ENCODE measurements at regions not wholly inside any gene's neighbourhood (a gene's known extent, or its start where the extent isn't known, plus 50 kb on each side); places are given as distances from the start of the nearest gene placed in this dataset.

DNA sequence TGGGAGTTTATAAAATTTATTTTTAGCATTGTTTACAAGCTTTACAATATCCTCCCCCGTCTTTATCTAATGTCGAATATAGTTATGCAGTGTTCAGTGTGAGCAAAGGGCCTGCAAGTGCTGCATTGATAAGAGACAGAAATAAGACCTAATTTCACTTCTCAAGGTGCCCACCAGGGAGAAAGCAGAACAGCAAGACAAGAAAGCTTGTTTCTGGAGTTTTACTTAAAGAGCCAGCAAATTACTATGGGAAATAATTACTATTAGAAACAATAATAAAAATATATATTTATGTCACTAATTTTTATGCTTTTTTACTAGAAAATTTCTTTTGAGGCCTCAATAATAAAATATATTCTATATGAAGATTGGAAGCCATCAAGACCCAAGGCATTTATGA lies 2677.7 kb downstream of the ARAP2 start:
- Histone ChIP-seq H3K4me1 (ENCODE audit: control insufficient read depth, insufficient read depth, low read length) (no peaks in the 10 kb centered on the region), H3K4me3 (ENCODE audit: low read length) (no peak overlapping the region), H3K27ac (ENCODE audit: low read length) (no peak overlapping the region), H3K27me3 (ENCODE audit: control insufficient read depth, insufficient read depth, low read length) (no peaks in the 10 kb centered on the region), H3K9me3 (ENCODE audit: control insufficient read depth, insufficient read depth, low read length) (no peaks in the 10 kb centered on the region), H3K36me3 (ENCODE audit: control insufficient read depth, insufficient read depth, low read length) (no peaks in the 10 kb centered on the region)
- no CpG with 5 or more reads among the region's 2 CpGs for WGBS (ENCODE audit: insufficient coverage, insufficient read length)
- no peak for DNase-seq (ENCODE audit: low read depth, low spot score)

DNA sequence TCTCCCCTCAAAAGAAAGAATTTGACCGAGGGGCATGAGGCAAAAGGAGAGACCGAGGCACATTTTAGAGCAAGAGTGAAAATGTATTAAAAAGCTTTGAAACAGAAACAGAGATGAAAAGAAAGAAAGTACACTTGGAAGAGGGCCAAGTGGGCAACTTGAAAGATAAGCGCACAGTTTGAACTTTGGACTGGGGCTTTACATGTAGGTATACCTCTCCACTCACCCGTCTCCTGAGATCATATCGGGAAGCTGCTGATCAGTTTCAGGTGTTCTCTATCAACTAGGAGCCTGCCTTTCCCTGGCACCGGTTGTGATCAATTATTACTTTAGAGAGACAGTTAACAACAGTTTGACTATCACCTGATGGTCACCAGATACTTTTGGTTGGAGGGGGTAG lies 2666.5 kb downstream of the ARAP2 start:
- no CpG with 5 or more reads among the region's 6 CpGs for WGBS (ENCODE audit: insufficient coverage, insufficient read length)
- no peaks in the 10 kb centered on the region for H3K27me3 ChIP-seq (ENCODE audit: control insufficient read depth, insufficient read depth, low read length)

DNA sequence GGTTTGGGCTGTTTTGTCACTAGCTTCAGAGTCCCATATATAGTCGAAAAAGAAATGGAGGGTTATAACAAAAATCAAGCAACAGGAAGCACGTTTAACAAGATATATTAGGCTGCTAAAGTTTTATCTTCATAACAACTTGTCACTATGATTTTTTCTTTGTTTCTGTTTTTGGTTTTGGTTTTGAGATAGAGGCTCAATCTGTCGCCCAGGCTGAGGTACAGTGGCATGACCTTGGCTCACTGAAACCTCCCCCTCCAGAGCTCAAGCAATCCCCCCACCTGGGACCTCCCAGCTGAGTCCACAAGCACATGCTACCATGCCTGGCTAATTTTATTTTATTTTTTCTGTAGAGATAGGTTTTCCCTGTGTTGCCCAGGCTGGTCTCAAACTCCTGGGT lies 2664.4 kb downstream of the ARAP2 start:
- Histone ChIP-seq H3K4me1 (ENCODE audit: control insufficient read depth, insufficient read depth, low read length) (no peaks in the 10 kb centered on the region), H3K27ac (ENCODE audit: low read length) (no peak overlapping the region), H3K27me3 (ENCODE audit: control insufficient read depth, insufficient read depth, low read length) (no peaks in the 10 kb centered on the region), H3K9me3 (ENCODE audit: control insufficient read depth, insufficient read depth, low read length) (no peaks in the 10 kb centered on the region), H3K4me3 (ENCODE audit: low read length) (no peak overlapping the region), H3K36me3 (ENCODE audit: control insufficient read depth, insufficient read depth, low read length) (no peaks in the 10 kb centered on the region)
- DNase-seq (ENCODE audit: low read depth, low spot score), result no peak
- WGBS (ENCODE audit: insufficient coverage, insufficient read length), result no CpG with 5 or more reads among the region's 3 CpGs

More for the DNA sequence above, 2666.5 kb downstream of the ARAP2 start:
- Histone ChIP-seq H3K27ac (ENCODE audit: low read length) (no peak overlapping the region), H3K4me1 (ENCODE audit: control insufficient read depth, insufficient read depth, low read length) (no peaks in the 10 kb centered on the region), H3K9me3 (ENCODE audit: control insufficient read depth, insufficient read depth, low read length) (no peaks in the 10 kb centered on the region; the same call in 1 of the 2 replicates), H3K36me3 (ENCODE audit: control insufficient read depth, insufficient read depth, low read length) (no peaks in the 10 kb centered on the region), H3K4me3 (ENCODE audit: low read length) (no peak overlapping the region)
- DNase-seq (ENCODE audit: low read depth, low spot score), result no peak

DNA sequence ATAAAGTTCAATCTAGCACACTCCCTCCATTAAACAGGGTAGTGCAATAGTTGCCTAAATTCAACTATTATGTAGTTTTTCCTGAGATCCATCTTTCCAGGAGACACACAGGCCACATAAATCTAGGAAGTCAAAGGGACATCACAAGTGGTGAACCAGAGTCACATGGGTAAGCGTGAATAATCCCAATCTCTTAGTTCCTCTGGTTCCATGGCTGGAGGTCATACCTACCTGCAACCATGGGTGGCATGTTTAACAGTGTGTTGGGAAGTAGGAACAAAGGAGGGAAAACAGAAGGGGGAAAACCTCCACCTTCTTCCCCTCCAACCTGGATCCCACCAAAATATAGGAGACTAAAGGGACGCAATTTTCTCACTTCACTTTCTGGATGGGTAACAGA lies 2651.6 kb downstream of the ARAP2 start:
- DNase-seq (ENCODE audit: low read depth, low spot score), result no peak
- no peaks in the 10 kb centered on the region for H3K27me3 ChIP-seq (ENCODE audit: control insufficient read depth, insufficient read depth, low read length)
- WGBS (ENCODE audit: insufficient coverage, insufficient read length), result no CpG with 5 or more reads among the region's 2 CpGs
- H3K36me3 ChIP-seq (ENCODE audit: control insufficient read depth, insufficient read depth, low read length), result no peaks in the 10 kb centered on the region
- no peak overlapping the region for H3K4me3 ChIP-seq (ENCODE audit: low read length)
- no peak overlapping the region for H3K27ac ChIP-seq (ENCODE audit: low read length)
- peaks cover 3% of the 10 kb centered on the region for H3K9me3 ChIP-seq (ENCODE audit: control insufficient read depth, insufficient read depth, low read length)
- no peaks in the 10 kb centered on the region for H3K4me1 ChIP-seq (ENCODE audit: control insufficient read depth, insufficient read depth, low read length)

DNA sequence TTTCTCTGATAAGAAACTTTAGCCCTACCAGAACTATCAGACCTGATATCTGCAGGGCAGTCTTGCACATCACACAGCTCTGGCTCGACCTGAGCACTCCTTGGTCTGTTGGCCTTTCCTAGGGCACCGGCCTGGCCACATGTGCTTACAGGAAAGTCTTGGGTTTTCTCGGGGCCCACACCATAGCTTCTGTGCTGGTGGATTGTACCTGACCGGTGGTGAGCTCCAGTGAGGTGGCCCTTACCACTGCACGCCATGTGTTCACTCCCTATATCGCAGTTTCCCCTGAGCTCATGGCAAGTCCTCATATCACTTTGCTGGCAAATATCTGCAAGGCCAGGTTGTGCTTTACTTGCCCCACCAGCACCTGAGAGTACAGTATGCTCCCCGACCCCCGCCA lies 2637.4 kb downstream of the ARAP2 start:
- H3K9me3 ChIP-seq (ENCODE audit: control insufficient read depth, insufficient read depth, low read length), result peaks cover 2% of the 10 kb centered on the region; the same call in 1 of the 2 replicates
- no peak overlapping the region for H3K4me3 ChIP-seq (ENCODE audit: low read length)
- no peaks in the 10 kb centered on the region for H3K36me3 ChIP-seq (ENCODE audit: control insufficient read depth, insufficient read depth, low read length)
- no peak for DNase-seq (ENCODE audit: low read depth, low spot score)
- no CpG with 5 or more reads among the region's 8 CpGs for WGBS (ENCODE audit: insufficient coverage, insufficient read length)
- no peaks in the 10 kb centered on the region for H3K27me3 ChIP-seq (ENCODE audit: control insufficient read depth, insufficient read depth, low read length)
- no peak overlapping the region for H3K27ac ChIP-seq (ENCODE audit: low read length)
- H3K4me1 ChIP-seq (ENCODE audit: control insufficient read depth, insufficient read depth, low read length), result no peaks in the 10 kb centered on the region

DNA sequence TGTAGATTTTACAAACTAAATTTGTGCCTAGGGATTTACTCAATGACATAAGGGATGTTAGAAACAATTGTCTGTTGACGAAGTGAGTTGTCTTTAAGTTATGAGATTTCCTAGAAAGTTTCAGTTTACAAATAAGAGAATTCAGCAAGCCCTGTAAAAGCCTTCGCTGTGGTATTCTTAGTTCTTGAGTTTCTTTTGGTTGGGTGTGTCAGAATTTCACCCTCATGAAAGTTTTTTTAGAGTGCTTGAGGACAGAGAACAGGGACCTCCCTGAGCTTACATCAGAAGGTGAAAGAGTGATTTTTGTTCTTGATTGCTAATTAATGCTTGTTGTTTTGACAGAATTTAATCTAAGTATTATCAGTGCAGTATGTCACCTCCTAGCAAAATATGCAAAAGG lies 2628.2 kb downstream of the ARAP2 start:
- Histone ChIP-seq H3K27me3 (ENCODE audit: control insufficient read depth, insufficient read depth, low read length) (no peaks in the 10 kb centered on the region), H3K9me3 (ENCODE audit: control insufficient read depth, insufficient read depth, low read length) (no peaks in the 10 kb centered on the region), H3K4me1 (ENCODE audit: control insufficient read depth, insufficient read depth, low read length) (no peaks in the 10 kb centered on the region), H3K27ac (ENCODE audit: low read length) (no peak overlapping the region), H3K4me3 (ENCODE audit: low read length) (no peak overlapping the region), H3K36me3 (ENCODE audit: control insufficient read depth, insufficient read depth, low read length) (no peaks in the 10 kb centered on the region)
- WGBS (ENCODE audit: insufficient coverage, insufficient read length), result no CpG with 5 or more reads among the region's 2 CpGs
- no peak for DNase-seq (ENCODE audit: low read depth, low spot score)

DNA sequence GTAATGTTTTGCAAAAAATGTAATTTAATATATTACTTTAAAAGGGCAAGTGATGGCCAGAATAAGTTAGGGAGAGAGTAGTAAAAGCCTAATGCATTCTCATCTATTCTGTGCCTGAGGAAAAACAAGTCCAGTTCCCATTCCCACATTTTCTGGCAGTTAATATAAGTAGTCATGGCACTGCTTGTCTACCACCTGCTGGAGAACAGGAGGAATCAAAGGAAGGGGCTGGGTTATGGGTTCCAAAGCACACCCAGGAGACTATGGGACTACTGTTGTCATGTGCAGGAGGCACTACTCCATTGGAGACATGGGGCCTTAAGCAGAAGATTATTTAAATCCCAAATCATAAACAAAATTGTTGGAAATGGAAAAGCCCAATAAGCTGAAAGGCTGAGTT lies 2618.6 kb downstream of the ARAP2 start:
- Histone ChIP-seq H3K4me1 (ENCODE audit: control insufficient read depth, insufficient read depth, low read length) (no peaks in the 10 kb centered on the region), H3K27ac (ENCODE audit: low read length) (no peak overlapping the region), H3K36me3 (ENCODE audit: control insufficient read depth, insufficient read depth, low read length) (no peaks in the 10 kb centered on the region), H3K4me3 (ENCODE audit: low read length) (no peak overlapping the region), H3K9me3 (ENCODE audit: control insufficient read depth, insufficient read depth, low read length) (no peaks in the 10 kb centered on the region), H3K27me3 (ENCODE audit: control insufficient read depth, insufficient read depth, low read length) (no peaks in the 10 kb centered on the region)
- no peak for DNase-seq (ENCODE audit: low read depth, low spot score)

DNA sequence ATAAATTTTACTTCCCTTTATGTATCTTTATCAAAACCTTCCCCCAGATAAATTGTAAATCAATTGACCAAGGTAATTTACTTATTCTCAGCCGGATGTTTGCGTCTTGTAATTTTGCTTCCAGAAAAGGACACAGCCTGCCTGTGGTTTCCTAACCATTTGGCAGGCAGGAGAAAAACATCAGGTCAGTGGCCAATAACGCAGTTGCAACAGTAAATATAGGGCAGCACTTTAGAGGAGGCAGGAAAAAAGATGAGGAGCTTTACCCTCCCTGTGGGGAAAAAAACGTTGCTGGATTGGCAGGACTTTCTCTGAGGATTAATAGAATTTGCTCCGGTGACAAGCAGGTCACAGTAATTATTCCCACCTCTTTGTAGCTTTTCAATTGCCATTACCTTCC lies 2618.1 kb downstream of the ARAP2 start:
- H3K4me1 ChIP-seq (ENCODE audit: control insufficient read depth, insufficient read depth, low read length), result no peaks in the 10 kb centered on the region
- H3K27me3 ChIP-seq (ENCODE audit: control insufficient read depth, insufficient read depth, low read length), result no peaks in the 10 kb centered on the region
- no peak for DNase-seq (ENCODE audit: low read depth, low spot score)
- H3K9me3 ChIP-seq (ENCODE audit: control insufficient read depth, insufficient read depth, low read length), result no peaks in the 10 kb centered on the region
- H3K36me3 ChIP-seq (ENCODE audit: control insufficient read depth, insufficient read depth, low read length), result no peaks in the 10 kb centered on the region
- no CpG with 5 or more reads among the region's 5 CpGs for WGBS (ENCODE audit: insufficient coverage, insufficient read length)
- no peak overlapping the region for H3K27ac ChIP-seq (ENCODE audit: low read length)
- no peak overlapping the region for H3K4me3 ChIP-seq (ENCODE audit: low read length)

DNA sequence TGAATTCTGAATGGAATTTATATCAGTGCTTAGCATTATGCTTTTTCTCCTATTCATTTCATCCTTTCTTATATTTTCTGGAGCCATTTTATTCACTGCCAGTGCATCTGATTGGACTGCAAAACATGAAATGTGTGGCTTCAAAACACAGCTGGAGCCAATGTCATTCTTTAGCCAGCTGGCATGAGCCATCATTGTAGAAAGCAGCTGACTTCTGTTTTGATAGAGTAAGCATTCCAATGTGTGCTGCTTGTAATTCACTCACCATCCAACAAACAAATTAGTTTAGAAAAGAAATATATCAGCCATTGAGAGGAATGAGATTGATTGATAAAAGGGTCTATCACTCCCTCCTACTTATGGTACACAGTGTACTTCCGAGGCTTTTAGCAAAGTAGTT lies 2616.0 kb downstream of the ARAP2 start:
- no peak overlapping the region for H3K4me3 ChIP-seq (ENCODE audit: low read length)
- no peaks in the 10 kb centered on the region for H3K27me3 ChIP-seq (ENCODE audit: control insufficient read depth, insufficient read depth, low read length)
- DNase-seq (ENCODE audit: low read depth, low spot score), result no peak
- no peak overlapping the region for H3K27ac ChIP-seq (ENCODE audit: low read length)
- WGBS (ENCODE audit: insufficient coverage, insufficient read length), result no CpG with 5 or more reads among the region's 1 CpG
- H3K36me3 ChIP-seq (ENCODE audit: control insufficient read depth, insufficient read depth, low read length), result no peaks in the 10 kb centered on the region
- no peaks in the 10 kb centered on the region for H3K4me1 ChIP-seq (ENCODE audit: control insufficient read depth, insufficient read depth, low read length)
- no peaks in the 10 kb centered on the region for H3K9me3 ChIP-seq (ENCODE audit: control insufficient read depth, insufficient read depth, low read length)

DNA sequence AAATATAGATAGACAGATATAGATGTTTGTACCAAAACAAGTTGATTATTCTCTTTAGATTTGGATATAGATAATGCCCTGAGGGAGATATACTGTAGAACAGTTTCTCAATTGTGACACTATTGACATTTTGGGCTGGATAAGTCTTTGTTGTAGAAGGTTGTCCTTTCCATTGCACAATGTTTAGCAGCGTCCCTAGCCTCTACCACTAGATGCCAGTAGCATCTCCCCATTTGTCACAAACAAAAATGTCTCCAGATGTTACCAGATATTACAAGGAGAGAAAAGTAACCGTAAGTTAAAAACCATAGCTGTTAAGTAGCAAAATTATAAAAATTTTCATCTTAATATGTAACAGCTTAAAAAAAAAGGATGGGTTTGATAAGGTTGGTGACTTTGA lies 2595.3 kb downstream of the ARAP2 start:
- no peak overlapping the region for H3K27ac ChIP-seq (ENCODE audit: low read length)
- no peaks in the 10 kb centered on the region for H3K27me3 ChIP-seq (ENCODE audit: control insufficient read depth, insufficient read depth, low read length)
- no peaks in the 10 kb centered on the region for H3K36me3 ChIP-seq (ENCODE audit: control insufficient read depth, insufficient read depth, low read length)
- no CpG with 5 or more reads among the region's 2 CpGs for WGBS (ENCODE audit: insufficient coverage, insufficient read length)
- no peak overlapping the region for H3K4me3 ChIP-seq (ENCODE audit: low read length)
- no peak for DNase-seq (ENCODE audit: low read depth, low spot score)
- no peaks in the 10 kb centered on the region for H3K9me3 ChIP-seq (ENCODE audit: control insufficient read depth, insufficient read depth, low read length)
- no peaks in the 10 kb centered on the region for H3K4me1 ChIP-seq (ENCODE audit: control insufficient read depth, insufficient read depth, low read length)

DNA sequence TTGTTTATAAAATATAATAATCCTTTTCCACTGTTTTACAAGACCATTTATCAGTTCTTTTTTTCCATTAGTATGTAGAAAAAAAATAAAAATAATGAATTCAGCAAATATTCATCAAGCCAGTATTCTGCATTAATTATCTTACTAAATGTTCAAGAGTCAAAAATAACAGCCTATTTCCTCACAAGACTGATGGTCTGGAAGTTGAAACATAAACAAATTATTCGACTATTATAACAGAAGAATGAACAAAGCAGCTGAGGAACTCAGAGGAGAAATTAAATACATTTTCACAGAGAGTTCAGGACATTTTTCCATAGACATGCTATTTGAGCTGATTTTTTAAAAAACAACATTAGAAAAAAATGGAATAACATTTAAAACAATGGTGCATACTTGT lies 2594.8 kb downstream of the ARAP2 start:
- Histone ChIP-seq H3K4me3 (ENCODE audit: low read length) (no peak overlapping the region), H3K36me3 (ENCODE audit: control insufficient read depth, insufficient read depth, low read length) (no peaks in the 10 kb centered on the region), H3K27ac (ENCODE audit: low read length) (no peak overlapping the region), H3K9me3 (ENCODE audit: control insufficient read depth, insufficient read depth, low read length) (no peaks in the 10 kb centered on the region), H3K27me3 (ENCODE audit: control insufficient read depth, insufficient read depth, low read length) (no peaks in the 10 kb centered on the region), H3K4me1 (ENCODE audit: control insufficient read depth, insufficient read depth, low read length) (no peaks in the 10 kb centered on the region)
- no peak for DNase-seq (ENCODE audit: low read depth, low spot score)
- no CpG with 5 or more reads among the region's 1 CpG for WGBS (ENCODE audit: insufficient coverage, insufficient read length)

All from iPS DF 6.9 (cell line).